GM21381 (cell line): ENCODE measurements at regions not wholly inside any gene's neighbourhood (a gene's known extent, or its start where the extent isn't known, plus 50 kb on each side); places are given as distances from the start of the nearest gene placed in this dataset.
"Not testable (repeated sequence)": the region's sequence is repeated elsewhere in the genome, so short reads cannot be mapped to it uniquely, and the experiment has no call there.

Experiments used
- ATAC-seq: cut with Tn5 transposase; IDR thresholded peaks from one replicate; pipeline ENCODE4 v1.9.1; 2021; ENCODE audit warnings: mild to moderate bottlenecking, moderate library complexity; ENCODE audit not compliant: unreplicated experiment

DNA sequence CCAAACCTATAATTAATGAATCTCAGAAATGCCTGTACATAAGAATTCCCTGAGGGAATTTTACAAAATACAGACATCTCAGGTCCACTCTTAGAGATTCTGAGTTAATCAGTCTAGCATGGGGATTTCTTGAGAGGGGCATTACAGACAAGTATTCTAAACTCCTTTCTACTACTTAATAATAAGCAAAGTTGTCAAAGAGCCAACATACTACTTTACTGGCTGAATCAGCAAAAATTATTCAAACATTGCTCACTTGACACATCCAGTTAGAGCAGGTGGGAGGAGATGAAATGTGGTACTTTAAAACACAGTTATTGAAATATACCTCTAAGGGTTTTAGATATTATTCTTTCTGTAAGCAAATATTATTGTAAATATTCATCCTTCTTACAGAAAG lies 1164.7 kb downstream of the CDY2B start:
- ATAC-seq, result no peak

- no peak for ATAC-seq
Measured at GRCh38 chrY:16673102-16673787, 1206.8 kb downstream of the CDY2B start.

DNA sequence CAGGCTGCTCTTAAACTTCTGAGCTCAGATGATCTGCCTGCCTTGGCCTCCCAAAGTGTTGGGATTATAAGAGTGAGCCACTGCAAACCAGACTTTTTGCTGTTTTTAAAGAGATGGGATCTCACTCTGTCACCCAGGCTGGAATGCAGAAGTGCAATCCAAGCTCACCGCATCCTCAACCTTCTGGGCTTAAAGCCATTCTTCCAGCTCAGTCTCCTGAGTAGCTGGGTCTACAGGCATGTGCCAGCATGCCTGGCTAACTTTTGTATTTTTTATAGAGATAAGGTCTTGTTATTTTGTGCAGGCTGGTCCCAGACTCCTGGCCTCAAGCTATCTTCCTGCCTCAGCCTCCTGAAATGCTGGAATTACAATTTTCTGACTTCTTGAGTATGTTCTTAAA lies 1211.6 kb downstream of the CDY2B start:
- ATAC-seq, result no peak

GRCh38 chrY:16662741-16663140 lies 1217.3 kb downstream of the CDY2B start:
- ATAC-seq, result no peak

GRCh38 chrY:16659340-16659739 lies 1220.7 kb downstream of the CDY2B start:
- ATAC-seq, result no peak

- ATAC-seq, result no peak
Measured at GRCh38 chrY:16653971-16654370, 1226.0 kb downstream of the CDY2B start.

DNA sequence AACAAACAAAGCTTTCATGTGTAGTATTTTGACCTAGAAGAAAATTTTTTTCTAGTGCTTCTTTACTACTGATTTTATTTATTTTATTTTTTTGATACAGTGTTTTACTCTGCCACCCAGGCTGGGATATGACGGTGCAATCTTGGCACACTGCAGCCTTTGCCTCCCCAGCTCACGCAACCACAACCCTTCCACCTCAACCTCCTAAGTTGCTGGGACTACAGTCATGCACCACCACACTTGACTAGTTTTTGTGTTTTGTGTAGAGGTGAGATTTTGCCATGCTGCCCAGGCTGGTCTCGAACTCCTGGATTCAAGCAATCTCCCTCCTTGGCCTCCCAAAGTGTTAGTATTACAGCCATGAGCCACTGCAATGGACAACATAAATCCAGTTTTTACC lies 1234.0 kb downstream of the CDY2B start:
- ATAC-seq, result no peak

GRCh38 chrY:16645449-16645848 lies 1234.6 kb downstream of the CDY2B start:
- ATAC-seq, result no peak

DNA sequence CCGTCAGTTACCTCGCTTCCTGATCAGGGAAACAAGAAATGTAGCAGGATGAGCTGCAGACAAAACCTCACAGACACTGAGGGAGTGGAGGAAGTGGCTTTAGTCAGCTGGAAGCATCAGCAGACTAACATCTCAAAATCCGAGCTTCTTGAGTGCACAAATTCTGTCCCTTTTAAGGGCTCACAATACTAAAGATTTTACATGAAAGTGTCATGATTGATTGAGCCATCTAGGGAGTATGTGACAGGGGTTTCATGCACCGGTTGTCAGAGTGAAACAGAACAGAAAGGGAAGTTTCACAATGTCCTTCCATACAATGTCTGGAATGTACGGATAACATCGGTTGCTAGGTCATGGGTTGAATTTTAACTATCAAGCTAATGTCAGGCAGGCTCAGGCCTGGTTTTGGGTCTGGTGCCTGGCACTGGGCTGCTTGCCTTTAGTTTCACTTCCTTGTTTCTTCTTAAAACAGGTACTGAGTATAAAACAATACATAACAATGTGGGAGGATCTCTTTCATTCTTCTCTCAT lies 1235.7 kb downstream of the CDY2B start:
- ATAC-seq, result peak; percentile 50

DNA sequence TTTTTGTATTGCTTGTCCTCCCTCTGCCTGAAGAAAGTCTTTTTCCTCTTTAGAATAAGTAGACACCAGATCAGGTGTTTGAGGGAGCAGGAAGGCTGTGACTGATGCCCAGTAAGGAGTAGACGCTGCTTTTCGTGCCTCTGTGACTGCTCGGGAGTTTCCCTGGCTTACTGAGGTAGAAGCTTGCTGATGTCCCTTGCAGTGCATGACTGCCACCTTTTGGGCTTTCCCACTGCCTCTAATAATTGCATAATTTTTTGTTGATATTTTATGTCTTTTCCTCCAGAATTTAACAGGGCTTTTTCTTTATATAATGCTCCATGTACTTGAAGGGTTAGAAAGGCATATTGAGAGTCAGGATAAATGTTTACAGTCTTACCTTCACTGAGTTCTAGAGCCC lies 1240.2 kb downstream of the CDY2B start:
- ATAC-seq, result no peak

DNA sequence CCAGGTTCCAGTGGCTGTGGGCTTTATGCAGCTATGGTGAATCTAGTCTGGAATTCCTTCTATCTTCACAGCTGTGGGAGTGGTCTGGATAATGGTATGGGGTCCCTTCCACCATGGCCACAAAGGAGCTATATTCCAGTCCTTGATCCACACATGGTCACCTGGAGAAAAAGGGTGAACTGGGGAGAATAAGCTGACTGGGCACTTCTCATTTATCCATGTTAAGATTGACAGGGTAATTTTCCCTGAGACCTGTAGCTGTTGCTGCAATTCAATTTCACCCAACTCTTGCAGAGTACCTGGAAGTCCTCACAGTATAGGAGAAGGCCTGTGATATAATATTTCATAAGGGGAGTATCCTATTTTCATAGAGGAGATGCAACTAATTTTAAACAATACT lies 1241.3 kb downstream of the CDY2B start:
- ATAC-seq, result not testable (repeated sequence)

DNA sequence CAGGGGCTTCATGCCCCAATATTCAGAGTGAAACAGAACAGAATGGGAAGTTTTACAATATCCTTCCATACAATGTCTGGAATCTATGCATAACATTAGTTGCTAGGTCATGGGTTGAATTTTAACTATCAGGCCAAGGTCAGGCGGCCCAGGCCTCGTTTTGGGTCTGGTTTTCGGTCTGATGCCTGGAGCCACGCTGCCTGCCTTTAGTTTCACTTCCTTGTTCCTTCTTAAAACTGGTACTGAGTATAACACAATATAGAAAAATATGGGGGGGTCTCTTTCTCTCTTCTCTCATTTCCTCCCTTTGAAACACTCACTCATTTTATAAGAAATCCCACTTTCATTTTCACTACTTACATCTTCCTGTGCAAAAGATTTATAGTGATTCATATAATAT lies 1243.8 kb downstream of the CDY2B start:
- ATAC-seq, result peak; percentile 96

DNA sequence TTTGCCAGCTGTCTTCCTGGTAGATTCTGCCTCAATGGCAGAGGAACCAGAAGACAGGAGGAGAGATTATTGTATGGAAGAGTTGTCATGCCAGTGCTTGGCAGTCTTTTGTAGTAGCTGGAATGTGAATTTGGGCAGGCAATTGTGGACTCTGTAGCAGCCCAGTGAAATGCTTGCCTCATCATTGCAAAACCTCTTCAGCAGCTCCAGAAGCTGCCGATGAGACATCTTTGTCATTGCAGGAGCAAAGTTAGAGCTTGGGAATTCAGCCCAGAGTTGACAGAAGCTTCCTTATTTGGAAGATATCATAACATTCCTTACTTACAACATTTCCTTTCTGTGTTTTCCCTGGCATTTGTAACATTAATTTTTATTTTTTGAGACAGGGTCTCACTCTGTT lies 1250.9 kb downstream of the CDY2B start:
- no peak for ATAC-seq

GRCh38 chrY:16627122-16627521 lies 1252.9 kb downstream of the CDY2B start:
- no peak for ATAC-seq

DNA sequence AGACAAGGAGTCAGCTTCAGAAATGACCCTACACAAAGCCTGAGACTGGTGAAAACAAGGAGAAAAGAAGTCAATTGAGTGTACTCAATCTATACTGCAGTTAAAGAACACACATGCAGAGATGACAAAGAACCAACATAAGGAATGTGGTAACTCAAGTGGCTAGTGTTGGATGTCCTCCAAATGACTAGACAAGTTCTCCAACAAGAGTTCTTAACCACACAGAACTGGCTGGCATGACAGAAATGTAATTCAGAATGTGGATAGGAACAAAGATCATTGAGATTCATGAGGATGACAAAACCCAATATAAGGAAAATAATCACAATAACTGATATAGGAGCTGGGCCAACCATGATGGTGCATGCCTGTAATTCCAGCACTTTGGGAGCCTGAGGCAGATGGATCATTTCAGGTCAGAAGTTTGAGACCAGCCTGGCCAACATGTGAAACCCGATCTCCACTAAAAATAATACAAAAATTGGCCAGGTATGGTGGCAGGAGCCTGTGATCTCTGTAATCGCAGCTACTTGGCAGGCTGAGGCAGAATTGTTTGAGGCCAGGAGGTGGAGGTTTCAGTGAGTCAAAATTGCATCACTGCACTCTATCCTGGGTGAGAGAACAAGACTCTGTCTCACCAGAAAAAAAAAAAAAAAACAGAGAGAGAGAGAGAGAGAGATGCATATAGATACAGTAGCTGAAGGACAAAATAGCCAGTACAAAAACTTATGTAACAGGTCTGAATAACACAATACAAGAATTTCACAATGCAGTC lies 1263.6 kb downstream of the CDY2B start:
- no peak for ATAC-seq

DNA sequence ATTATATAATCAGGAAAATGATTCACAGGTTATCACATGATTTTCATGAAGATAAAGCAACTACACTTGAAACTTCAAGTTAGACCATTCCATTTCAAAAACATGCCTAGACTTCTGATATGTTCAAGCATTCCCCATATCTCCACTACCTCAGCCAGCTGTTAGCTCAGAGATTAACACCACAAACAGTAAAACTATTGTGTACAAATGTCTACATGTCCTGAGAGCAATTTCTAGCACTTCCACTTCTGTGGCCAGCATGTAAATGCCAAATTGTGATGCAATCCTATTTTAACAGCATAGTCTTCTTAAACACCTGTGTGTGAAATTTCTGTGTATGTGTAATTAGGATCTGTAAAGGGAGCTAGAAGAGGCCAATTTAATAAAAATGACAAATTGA lies 1271.3 kb downstream of the CDY2B start:
- no peak for ATAC-seq

DNA sequence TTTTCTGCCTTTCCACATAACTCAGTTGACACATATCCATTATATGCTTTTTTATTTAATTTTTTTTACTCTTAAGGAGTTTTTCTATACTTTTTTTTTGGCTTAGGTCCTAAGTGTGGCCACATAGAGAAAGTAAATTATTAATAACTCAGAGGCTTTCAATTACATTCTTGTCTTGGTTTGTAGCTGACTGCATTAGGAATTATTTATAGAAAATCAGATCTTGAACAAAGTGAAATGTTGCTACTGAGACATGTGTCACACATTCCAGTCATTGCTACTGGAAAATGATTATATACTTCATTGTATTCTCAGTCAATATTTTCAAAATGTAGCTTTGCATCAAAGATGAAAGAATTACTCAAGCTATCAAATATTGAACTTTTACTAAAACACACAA lies 1277.9 kb downstream of the CDY2B start:
- no peak for ATAC-seq

DNA sequence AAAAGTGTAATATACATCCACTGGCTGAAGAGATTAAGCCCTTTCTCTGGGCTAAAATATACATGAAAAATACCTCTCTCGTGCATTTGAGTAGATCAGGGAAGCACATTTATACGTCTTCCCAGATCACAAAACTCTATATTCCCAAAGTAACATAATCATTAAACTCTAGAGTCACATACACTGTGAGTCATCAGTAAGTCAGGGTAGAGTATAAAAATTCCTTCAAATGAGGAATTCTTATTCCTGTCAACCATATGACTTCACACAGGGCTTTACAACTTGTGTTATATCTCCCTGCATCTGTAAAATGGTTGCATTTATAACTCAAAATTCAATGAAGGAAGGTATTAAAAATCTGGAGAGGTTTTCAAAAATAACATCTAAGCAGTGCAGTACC lies 1278.4 kb downstream of the CDY2B start:
- no peak for ATAC-seq

DNA sequence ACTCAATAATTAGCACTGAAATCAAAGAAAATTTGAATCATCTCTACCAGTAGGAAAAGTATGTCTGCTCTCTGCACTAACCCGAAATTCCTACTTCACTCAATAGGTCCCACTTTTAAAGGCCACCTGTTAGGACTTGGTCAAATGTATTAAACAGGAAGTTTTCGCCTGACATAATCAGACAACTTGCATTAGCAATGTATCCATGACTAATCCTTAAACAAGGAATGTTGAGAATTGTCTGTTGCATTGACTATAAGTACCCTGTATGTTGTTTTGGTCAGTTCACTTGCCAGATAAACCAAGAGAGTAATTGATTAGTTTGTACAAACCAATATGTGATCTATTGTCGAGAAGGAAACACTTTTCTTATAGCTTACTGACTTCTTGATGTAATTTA lies 1308.0 kb downstream of the CDY2B start:
- no peak for ATAC-seq

DNA sequence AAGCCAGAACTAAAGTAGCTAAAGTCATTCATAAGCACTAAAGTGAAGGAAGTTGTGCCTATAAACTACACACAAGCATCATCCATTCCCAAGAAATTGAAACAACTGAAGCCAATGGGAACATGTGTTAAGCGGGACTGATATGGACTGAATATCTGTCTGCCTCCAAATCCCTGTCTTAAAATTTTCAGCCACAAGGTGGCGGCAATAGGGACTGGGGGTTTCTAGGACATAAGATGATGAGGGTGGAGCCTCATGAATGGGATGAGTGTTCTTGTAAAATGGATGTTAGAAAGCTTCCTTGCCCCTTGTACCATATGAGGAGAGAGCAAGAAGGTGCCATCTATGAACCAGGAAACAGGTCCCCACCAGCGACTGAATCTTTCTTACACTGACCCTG lies 1317.5 kb downstream of the CDY2B start:
- ATAC-seq, result no peak

DNA sequence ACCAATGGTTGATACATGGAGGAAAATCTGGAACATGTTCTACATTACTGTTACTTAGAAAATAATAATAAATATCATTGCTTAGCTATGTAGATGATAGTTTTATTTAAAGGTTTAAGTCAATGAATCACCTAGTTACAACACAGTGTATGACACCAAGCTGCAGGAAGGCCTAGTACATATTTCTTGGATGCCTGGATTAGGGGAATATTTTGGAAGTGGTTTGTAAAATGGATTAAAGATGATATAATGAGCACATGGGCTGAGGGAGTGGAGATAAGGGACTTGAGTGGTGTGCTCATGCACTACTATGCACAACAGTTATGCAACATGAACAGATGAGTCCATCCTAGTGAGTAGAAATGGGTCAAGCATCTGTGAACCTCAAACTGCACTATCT lies 1358.0 kb downstream of the CDY2B start:
- no peak for ATAC-seq

- ATAC-seq, result no peak
Measured at GRCh38 chrY:16502733-16503214, 1377.2 kb downstream of the CDY2B start.
